ENCODE measurements at regions not wholly inside any gene's neighbourhood (a gene's known extent, or its start where the extent isn't known, plus 50 kb on each side); places are given as distances from the start of the nearest gene placed in this dataset.

DNA sequence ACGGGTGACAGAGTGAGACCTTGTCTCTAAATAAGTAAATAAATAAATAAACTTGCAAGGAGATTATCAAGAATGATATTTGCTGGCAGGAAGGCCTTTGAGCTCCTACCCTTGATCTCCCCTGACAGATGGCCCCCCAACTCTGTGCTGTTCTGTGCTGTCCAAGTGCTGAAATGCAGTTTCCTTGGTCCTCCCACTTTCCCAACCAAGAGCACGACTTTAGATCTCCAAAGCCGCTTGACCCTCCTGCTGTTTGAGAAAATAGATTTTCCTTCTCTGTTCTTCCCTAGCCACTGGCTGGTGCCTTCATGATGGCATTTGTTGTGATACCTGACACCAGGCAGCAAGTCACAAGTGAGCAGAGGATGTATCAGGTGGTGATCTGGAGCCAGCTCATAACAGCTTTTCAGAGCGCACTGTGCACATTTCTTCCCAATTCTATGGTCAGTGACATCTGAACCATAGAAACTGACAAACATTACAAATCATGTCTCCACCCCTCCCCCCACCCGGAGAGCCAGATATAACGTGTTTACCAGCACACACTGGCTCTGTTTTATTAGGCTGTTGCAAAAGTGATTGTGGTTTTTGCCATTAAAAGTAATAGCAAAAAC lies 80.0 kb upstream of the PUM3 start:
- no peaks in the 10 kb centered on the region for H3K27me3 ChIP-seq (replicated peaks; ENCODE audit: control insufficient read depth, insufficient read depth, low read length)
- no peak for DNase-seq (ENCODE audit: extremely low read depth, insufficient read length)
- no peaks in the 10 kb centered on the region for H3K36me3 ChIP-seq (ENCODE audit: control insufficient read depth, insufficient read depth, low read length)
- no peak overlapping the region for H3K4me3 ChIP-seq (replicated peaks; ENCODE audit: low read depth, low read length)
- TF ChIP-seq, protein P1, sequence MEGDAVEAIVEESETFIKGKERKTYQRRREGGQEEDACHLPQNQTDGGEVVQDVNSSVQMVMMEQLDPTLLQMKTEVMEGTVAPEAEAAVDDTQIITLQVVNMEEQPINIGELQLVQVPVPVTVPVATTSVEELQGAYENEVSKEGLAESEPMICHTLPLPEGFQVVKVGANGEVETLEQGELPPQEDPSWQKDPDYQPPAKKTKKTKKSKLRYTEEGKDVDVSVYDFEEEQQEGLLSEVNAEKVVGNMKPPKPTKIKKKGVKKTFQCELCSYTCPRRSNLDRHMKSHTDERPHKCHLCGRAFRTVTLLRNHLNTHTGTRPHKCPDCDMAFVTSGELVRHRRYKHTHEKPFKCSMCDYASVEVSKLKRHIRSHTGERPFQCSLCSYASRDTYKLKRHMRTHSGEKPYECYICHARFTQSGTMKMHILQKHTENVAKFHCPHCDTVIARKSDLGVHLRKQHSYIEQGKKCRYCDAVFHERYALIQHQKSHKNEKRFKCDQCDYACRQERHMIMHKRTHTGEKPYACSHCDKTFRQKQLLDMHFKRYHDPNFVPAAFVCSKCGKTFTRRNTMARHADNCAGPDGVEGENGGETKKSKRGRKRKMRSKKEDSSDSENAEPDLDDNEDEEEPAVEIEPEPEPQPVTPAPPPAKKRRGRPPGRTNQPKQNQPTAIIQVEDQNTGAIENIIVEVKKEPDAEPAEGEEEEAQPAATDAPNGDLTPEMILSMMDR (IDR thresholded peaks at IDR 0.05; ENCODE audit: insufficient read depth, low read length, poor library complexity, severe bottlenecking) = no peak

DNA sequence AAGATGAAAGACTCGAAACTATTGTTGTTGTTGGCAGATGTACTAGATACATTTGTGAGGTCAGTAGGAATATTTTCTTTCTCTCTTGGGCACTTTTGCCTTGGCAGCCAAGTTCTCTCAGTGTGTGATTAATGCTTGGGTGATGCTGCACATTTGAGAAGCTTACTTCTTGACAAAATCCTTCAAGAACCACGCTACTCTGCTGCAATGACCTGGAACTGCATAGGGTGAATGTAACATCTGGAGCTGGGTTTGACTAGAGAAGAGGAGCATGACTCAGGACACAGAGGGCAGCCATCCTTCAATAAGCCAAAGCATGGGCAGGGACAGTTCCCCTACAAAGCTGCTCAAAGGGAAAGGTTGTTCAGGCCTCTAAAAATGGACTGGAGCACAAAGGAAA lies 75.5 kb upstream of the PUM3 start:
- Histone ChIP-seq H3K27me3 (replicated peaks; ENCODE audit: control insufficient read depth, insufficient read depth, low read length) (no peaks in the 10 kb centered on the region), H3K36me3 (ENCODE audit: control insufficient read depth, insufficient read depth, low read length) (no peaks in the 10 kb centered on the region), H3K4me3 (replicated peaks; ENCODE audit: low read depth, low read length) (no peak overlapping the region)
- TF ChIP-seq, protein P1 (IDR thresholded peaks at IDR 0.05; ENCODE audit: insufficient read depth, low read length, poor library complexity, severe bottlenecking) = no peak
- no peak for DNase-seq (ENCODE audit: extremely low read depth, insufficient read length)

DNA sequence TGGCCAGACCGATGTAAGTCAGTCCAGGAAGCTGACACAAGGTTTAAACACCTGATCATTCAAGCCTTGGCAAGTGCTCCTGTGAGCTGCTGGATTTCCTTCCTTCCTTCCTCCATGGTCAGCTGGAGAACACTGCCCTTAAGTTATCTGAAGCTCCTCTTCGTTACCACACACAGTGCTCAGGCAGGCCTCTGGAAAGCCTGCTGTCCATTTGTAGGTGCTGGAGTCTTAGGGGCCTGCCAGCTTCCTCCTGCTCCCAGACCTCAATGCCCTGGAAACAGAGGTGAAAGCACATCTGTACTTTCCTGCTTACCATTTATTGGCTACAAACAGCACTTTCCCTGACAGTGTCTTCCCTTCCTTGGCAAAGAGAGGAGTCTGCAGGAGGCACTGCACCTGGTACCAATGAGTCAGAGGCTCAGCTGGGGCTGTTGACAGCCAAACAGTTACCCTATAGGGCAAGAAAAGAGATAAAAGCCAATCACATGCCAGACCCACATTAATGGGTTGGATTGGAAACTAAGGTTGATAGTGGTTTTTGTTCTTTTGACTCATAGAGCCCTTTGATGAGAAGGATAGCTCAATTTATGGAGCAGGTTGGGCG lies 72.6 kb upstream of the PUM3 start:
- no peak for DNase-seq (ENCODE audit: extremely low read depth, insufficient read length)
- Histone ChIP-seq H3K4me3 (replicated peaks; ENCODE audit: low read depth, low read length) (no peak overlapping the region), H3K36me3 (ENCODE audit: control insufficient read depth, insufficient read depth, low read length) (no peaks in the 10 kb centered on the region), H3K27me3 (replicated peaks; ENCODE audit: control insufficient read depth, insufficient read depth, low read length) (no peaks in the 10 kb centered on the region)
- TF ChIP-seq, protein P1 (IDR thresholded peaks at IDR 0.05; ENCODE audit: insufficient read depth, low read length, poor library complexity, severe bottlenecking) = no peak

DNA sequence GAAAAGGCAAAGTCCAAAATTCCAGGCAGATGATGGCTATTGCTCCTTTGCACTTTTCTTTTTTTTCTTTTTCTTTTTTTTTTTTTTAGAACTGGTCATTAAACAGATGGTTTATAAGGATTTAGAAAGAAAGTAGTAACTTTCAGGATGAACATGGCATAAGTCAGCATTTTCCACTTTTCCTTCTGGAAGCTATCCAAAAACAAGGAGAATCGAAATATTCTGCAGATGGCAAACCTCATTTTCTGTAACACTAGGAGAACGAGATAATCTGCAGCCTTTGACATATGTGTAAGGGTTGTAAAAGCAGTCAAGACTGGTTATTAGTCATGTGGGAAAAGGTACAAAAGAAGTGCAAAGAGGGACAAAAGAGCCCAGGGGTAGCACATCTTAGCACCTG lies 69.1 kb upstream of the PUM3 start:
- Histone ChIP-seq H3K4me3 (replicated peaks; ENCODE audit: low read depth, low read length) (no peak overlapping the region), H3K27me3 (replicated peaks; ENCODE audit: control insufficient read depth, insufficient read depth, low read length) (no peaks in the 10 kb centered on the region), H3K36me3 (ENCODE audit: control insufficient read depth, insufficient read depth, low read length) (no peaks in the 10 kb centered on the region)
- DNase-seq (ENCODE audit: extremely low read depth, insufficient read length) = no peak
- TF ChIP-seq, protein P1 (IDR thresholded peaks at IDR 0.05; ENCODE audit: insufficient read depth, low read length, poor library complexity, severe bottlenecking) = no peak

DNA sequence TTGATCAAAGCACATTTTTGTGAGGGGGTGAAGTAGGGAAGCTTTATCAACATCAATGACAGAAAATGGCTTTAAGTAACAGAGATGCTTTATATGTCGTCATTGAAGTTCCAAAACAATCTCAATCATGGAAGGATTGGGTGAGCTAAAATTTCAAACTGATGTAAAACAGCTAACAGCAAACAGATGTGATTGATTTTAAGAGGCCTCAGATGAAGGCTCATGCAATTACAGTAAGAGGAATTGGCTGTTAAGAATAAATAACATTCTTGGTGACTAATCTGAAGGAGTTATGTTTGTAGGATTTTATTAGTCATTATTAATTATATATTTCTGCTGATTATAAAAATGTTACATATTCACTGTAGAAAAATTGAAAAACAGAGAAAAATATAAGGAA lies 63.5 kb upstream of the PUM3 start:
- DNase-seq (ENCODE audit: extremely low read depth, insufficient read length) = no peak
- H3K27me3 ChIP-seq (replicated peaks; ENCODE audit: control insufficient read depth, insufficient read depth, low read length) = no peaks in the 10 kb centered on the region
- H3K4me3 ChIP-seq (replicated peaks; ENCODE audit: low read depth, low read length) = no peak overlapping the region
- TF ChIP-seq, protein P1 (IDR thresholded peaks at IDR 0.05; ENCODE audit: insufficient read depth, low read length, poor library complexity, severe bottlenecking) = no peak
- H3K36me3 ChIP-seq (ENCODE audit: control insufficient read depth, insufficient read depth, low read length) = no peaks in the 10 kb centered on the region

Data from GM06990 (cell line).